G401 (cell line): ENCODE measurements at regions not wholly inside any gene's neighbourhood (a gene's known extent, or its start where the extent isn't known, plus 50 kb on each side); places are given as distances from the start of the nearest gene placed in this dataset.

Experiments used
- DNase-seq: peaks from one replicate; pipeline ENCODE4 v3.0.0-alpha.2; 2015; ENCODE audit warnings: low spot score
- in situ Hi-C: cut with HindIII; loops from 2 replicates; pipeline ENCODE4 v1.10.0; 2016; ENCODE audit warnings: low sequenced_read_pairs, mixed read lengths

GRCh38 chr11:104487046-104487806 lies 323.3 kb upstream of the PDGFD start:
- in situ Hi-C loops: no loop called here
- no peak for DNase-seq

- in situ Hi-C loops: no loop called here
- DNase-seq: peak; percentile 29
These were observed 321.0 kb upstream of the PDGFD start for GRCh38 chr11:104484804-104485554.

GRCh38 chr11:104476898-104477297 lies 313.0 kb upstream of the PDGFD start:
- DNase-seq: no peak

GRCh38 chr11:104476454-104476853 lies 312.5 kb upstream of the PDGFD start:
- in situ Hi-C loops: no loop called here
- DNase-seq: no peak

More at GRCh38 chr11:104476898-104477297, 313.0 kb upstream of the PDGFD start:
- in situ Hi-C loops: no loop called here

GRCh38 chr11:104467404-104467803 lies 303.5 kb upstream of the PDGFD start:
- in situ Hi-C loops: no loop called here
- DNase-seq: no peak

GRCh38 chr11:104465321-104465720 lies 301.4 kb upstream of the PDGFD start:
- in situ Hi-C loops: no loop called here
- DNase-seq: no peak

GRCh38 chr11:104464691-104465090 lies 300.7 kb upstream of the PDGFD start:
- in situ Hi-C loops: no loop called here

GRCh38 chr11:104462341-104462740 lies 298.4 kb upstream of the PDGFD start:
- in situ Hi-C loops: no loop called here
- DNase-seq: no peak

More at GRCh38 chr11:104464691-104465090, 300.7 kb upstream of the PDGFD start:
- DNase-seq: no peak

- in situ Hi-C loops: no loop called here
- peak; percentile 83 for DNase-seq
These were observed 287.4 kb upstream of the PDGFD start for GRCh38 chr11:104451197-104451893.

- in situ Hi-C loops: no loop called here
- peak; percentile 72 for DNase-seq
These were observed 279.4 kb upstream of the PDGFD start for GRCh38 chr11:104443387-104443786.

- no peak for DNase-seq
These were observed 278.4 kb upstream of the PDGFD start for GRCh38 chr11:104442321-104442720.

GRCh38 chr11:104435494-104435893 lies 271.5 kb upstream of the PDGFD start:
- no peak for DNase-seq
- in situ Hi-C loops: no loop called here

More at GRCh38 chr11:104442321-104442720, 278.4 kb upstream of the PDGFD start:
- in situ Hi-C loops: no loop called here

GRCh38 chr11:104433751-104434150 lies 269.8 kb upstream of the PDGFD start:
- in situ Hi-C loops: no loop called here
- DNase-seq: no peak

- no peak for DNase-seq
- in situ Hi-C loops: no loop called here
These were observed 269.0 kb upstream of the PDGFD start for GRCh38 chr11:104432981-104433380.

GRCh38 chr11:104432526-104432925 lies 268.6 kb upstream of the PDGFD start:
- in situ Hi-C loops: no loop called here
- DNase-seq: no peak

- in situ Hi-C loops: no loop called here
- no peak for DNase-seq
These were observed 258.5 kb upstream of the PDGFD start for GRCh38 chr11:104422324-104422944.

GRCh38 chr11:104410336-104410735 lies 246.4 kb upstream of the PDGFD start:
- DNase-seq: no peak

GRCh38 chr11:104408630-104409029 lies 244.7 kb upstream of the PDGFD start:
- DNase-seq: no peak
- in situ Hi-C loops: no loop called here

More at GRCh38 chr11:104410336-104410735, 246.4 kb upstream of the PDGFD start:
- in situ Hi-C loops: no loop called here

GRCh38 chr11:104405277-104405676 lies 241.3 kb upstream of the PDGFD start:
- no peak for DNase-seq
- in situ Hi-C loops: no loop called here
